Ovary (tissue), 3 donors: ENCODE measurements at regions not wholly inside any gene's neighbourhood (a gene's known extent, or its start where the extent isn't known, plus 50 kb on each side); places are given as distances from the start of the nearest gene placed in this dataset.

Source experiments
- POLR2A ChIP-seq: fragments of 450-650 bp; IDR thresholded peaks from one replicate; pipeline ENCODE4 v1.6.1; 2017; ENCODE audit warnings: antibody characterized with exemption, mild to moderate bottlenecking, moderate library complexity
- TF ChIP-seq, protein P1 (sequence below), 3 donors: fragments of 450-650 bp in 2 of 3; fragments of 200-600 bp in 1 of 3; IDR thresholded peaks; one replicate each; pipeline versions ENCODE4 v1.5.1 to v1.8.0; 2016 to 2022; ENCODE audit warnings: antibody characterized with exemption in 3 of 3, mild to moderate bottlenecking in 1 of 3
- donor health status: DM: no; HTN: no; CAD: no.

DNA sequence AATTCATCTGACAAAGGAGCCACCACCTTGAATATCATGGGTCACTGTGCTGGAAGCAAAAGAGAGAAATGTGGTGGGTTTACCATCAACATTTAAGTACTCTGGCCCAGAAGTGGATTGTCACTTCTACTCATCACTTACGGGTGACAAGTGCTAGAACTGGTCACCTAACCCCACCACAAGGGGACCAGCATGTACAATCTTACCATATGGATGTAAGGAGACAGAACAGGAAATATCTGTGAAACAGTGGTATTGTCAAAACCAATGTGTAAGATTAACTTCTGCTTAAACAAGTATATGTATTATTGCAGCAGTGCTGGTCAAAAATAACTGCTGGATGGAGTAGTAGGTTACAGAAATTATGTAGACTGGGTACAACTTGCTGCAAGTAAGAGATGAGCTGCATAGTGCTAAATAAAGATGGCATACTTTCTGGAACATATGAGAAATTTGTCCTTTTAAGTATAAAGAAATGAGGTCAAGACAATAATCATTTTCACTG, 171.8 kb downstream of the POTEB3 start:
- TF ChIP-seq, protein P1, sequence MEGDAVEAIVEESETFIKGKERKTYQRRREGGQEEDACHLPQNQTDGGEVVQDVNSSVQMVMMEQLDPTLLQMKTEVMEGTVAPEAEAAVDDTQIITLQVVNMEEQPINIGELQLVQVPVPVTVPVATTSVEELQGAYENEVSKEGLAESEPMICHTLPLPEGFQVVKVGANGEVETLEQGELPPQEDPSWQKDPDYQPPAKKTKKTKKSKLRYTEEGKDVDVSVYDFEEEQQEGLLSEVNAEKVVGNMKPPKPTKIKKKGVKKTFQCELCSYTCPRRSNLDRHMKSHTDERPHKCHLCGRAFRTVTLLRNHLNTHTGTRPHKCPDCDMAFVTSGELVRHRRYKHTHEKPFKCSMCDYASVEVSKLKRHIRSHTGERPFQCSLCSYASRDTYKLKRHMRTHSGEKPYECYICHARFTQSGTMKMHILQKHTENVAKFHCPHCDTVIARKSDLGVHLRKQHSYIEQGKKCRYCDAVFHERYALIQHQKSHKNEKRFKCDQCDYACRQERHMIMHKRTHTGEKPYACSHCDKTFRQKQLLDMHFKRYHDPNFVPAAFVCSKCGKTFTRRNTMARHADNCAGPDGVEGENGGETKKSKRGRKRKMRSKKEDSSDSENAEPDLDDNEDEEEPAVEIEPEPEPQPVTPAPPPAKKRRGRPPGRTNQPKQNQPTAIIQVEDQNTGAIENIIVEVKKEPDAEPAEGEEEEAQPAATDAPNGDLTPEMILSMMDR (IDR thresholded peaks at IDR 0.05): no peak
- TF ChIP-seq POLR2A: no peak
